Right lobe of liver (tissue), 6 donors: ENCODE measurements at regions not wholly inside any gene's neighbourhood (a gene's known extent, or its start where the extent isn't known, plus 50 kb on each side); places are given as distances from the start of the nearest gene placed in this dataset.
"Not testable (repeated sequence)": the region's sequence is repeated elsewhere in the genome, so short reads cannot be mapped to it uniquely, and the experiment has no call there.

Source experiments
- ATAC-seq, 4 donors: fragments of 200-7000 bp; cut with Tn5 transposase; one replicate each; pipeline ENCODE4 v1.9.1; 2020; ENCODE audit warnings: mild to moderate bottlenecking in 4 of 4, moderate library complexity in 4 of 4
- DNase-seq, 3 donors: peaks; one replicate each; pipeline ENCODE4 v3.0.0-alpha.2; 2020
- H3K27ac ChIP-seq, 3 donors: fragments of 200-600 bp; one replicate each; pipeline ENCODE4 v1.8.0; 2022
- H3K27me3 ChIP-seq, 2 donors: fragments of 200-600 bp; one replicate each; pipeline ENCODE4 v1.8.0; 2022
- H3K36me3 ChIP-seq, 4 donors: fragments of 200-600 bp; sonication (generic) in 1 of 4; one replicate each; pipeline versions ENCODE4 v1.5.1 to v1.8.0; 2017 to 2022; ENCODE audit warnings: control low read depth in 1 of 4
- H3K4me1 ChIP-seq, 4 donors: fragments of 200-600 bp; sonication (generic) in 1 of 4; one replicate each; pipeline versions ENCODE4 v1.5.1 to v1.8.0; 2017 to 2022; ENCODE audit warnings: control low read depth in 1 of 4
- H3K4me3 ChIP-seq, 3 donors: fragments of 200-600 bp; one replicate each; pipeline ENCODE4 v1.8.0; 2022
- H3K9me3 ChIP-seq, 4 donors: fragments of 200-600 bp; sonication (generic) in 1 of 4; one replicate each; pipeline versions ENCODE4 v1.5.1 to v1.8.0; 2017 to 2022; ENCODE audit warnings: control low read depth in 1 of 4
- WGBS: methylation state at CpG from one replicate; pipeline ENCODE4 v1.1.6; 2018; ENCODE audit warnings: low coverage, low lambda C conversion rate; ENCODE audit not compliant: insufficient coverage; ENCODE audit errors: missing lambda C conversion rate; 5-methylcytosine and 5-hydroxymethylcytosine counted together
- intact Hi-C, 2 donors: fragments of 100-400 bp; cut with DNase I; formaldehyde crosslinking; loops; one replicate each; pipeline versions ENCODE4 v1.11.2 to v1.14.1; 2022
- donor health status: DM: no; HTN: yes; CAD: no.
- donor health status: DM: no; HTN: no; CAD: no.
- donor health status: DM: no; HTN: no; CAD: no.
- donor health status: DM: no; HTN: yes; CAD: no.
- donor health status: DM: no; HTN: yes; CAD: no.

GRCh38 chr6:26770941-26771666, 111.6 kb upstream of the ZNF322 start:
- ATAC-seq, intact Hi-C loops, H3K9me3 ChIP-seq, H3K36me3 ChIP-seq, DNase-seq, H3K4me3 ChIP-seq, H3K4me1 ChIP-seq, H3K27me3 ChIP-seq, H3K27ac ChIP-seq: not testable (repeated sequence)
- WGBS = no CpG with 5 or more reads among the region's 31 CpGs

GRCh38 chr6:26773414-26773813, 113.9 kb upstream of the ZNF322 start:
- DNase-seq, H3K9me3 ChIP-seq, intact Hi-C loops, H3K4me1 ChIP-seq, H3K27ac ChIP-seq, H3K36me3 ChIP-seq, H3K27me3 ChIP-seq, H3K4me3 ChIP-seq, ATAC-seq: not testable (repeated sequence)
- no CpG with 5 or more reads among the region's 12 CpGs for WGBS

GRCh38 chr6:26780563-26780962, 121.0 kb upstream of the ZNF322 start:
- H3K4me3 ChIP-seq, H3K27me3 ChIP-seq, DNase-seq, H3K9me3 ChIP-seq, H3K4me1 ChIP-seq, ATAC-seq, H3K36me3 ChIP-seq, H3K27ac ChIP-seq, intact Hi-C loops: not testable (repeated sequence)
- WGBS = no CpG with 5 or more reads among the region's 21 CpGs

- H3K4me1 ChIP-seq, H3K36me3 ChIP-seq, H3K27me3 ChIP-seq, H3K27ac ChIP-seq, DNase-seq, H3K9me3 ChIP-seq, intact Hi-C loops, ATAC-seq, H3K4me3 ChIP-seq: not testable (repeated sequence)
- WGBS = no CpG with 5 or more reads among the region's 10 CpGs
These were observed 136.1 kb upstream of the ZNF322 start for GRCh38 chr6:26795474-26796307.

GRCh38 chr6:26799903-26800633, 140.5 kb upstream of the ZNF322 start:
- H3K4me1 ChIP-seq, ATAC-seq, DNase-seq, H3K36me3 ChIP-seq, H3K27me3 ChIP-seq, H3K9me3 ChIP-seq, H3K4me3 ChIP-seq, intact Hi-C loops, H3K27ac ChIP-seq: not testable (repeated sequence)
- no CpG with 5 or more reads among the region's 17 CpGs for WGBS

GRCh38 chr6:26803762-26804161, 144.2 kb upstream of the ZNF322 start:
- H3K4me1 ChIP-seq, ATAC-seq, H3K36me3 ChIP-seq, H3K27ac ChIP-seq, H3K4me3 ChIP-seq, H3K9me3 ChIP-seq, intact Hi-C loops, H3K27me3 ChIP-seq, DNase-seq: not testable (repeated sequence)
- WGBS = no CpG with 5 or more reads among the region's 16 CpGs

GRCh38 chr6:26811486-26812116, 152.1 kb upstream of the ZNF322 start:
- intact Hi-C loops, H3K27me3 ChIP-seq, H3K4me3 ChIP-seq, H3K27ac ChIP-seq, H3K4me1 ChIP-seq, DNase-seq, H3K9me3 ChIP-seq, H3K36me3 ChIP-seq: not testable (repeated sequence)
- ATAC-seq = peak in 1 of 4 donors; percentile 23
- no CpG with 5 or more reads among the region's 36 CpGs for WGBS

GRCh38 chr6:26818640-26819225, 159.2 kb upstream of the ZNF322 start:
- intact Hi-C loops, H3K9me3 ChIP-seq, ATAC-seq, H3K4me1 ChIP-seq, H3K27me3 ChIP-seq, DNase-seq, H3K36me3 ChIP-seq, H3K4me3 ChIP-seq, H3K27ac ChIP-seq: not testable (repeated sequence)
- no CpG with 5 or more reads among the region's 5 CpGs for WGBS

- WGBS = no CpG with 5 or more reads among the region's 4 CpGs
- intact Hi-C loops, ATAC-seq: not testable (repeated sequence)
These were observed 168.4 kb upstream of the ZNF322 start for GRCh38 chr6:26827965-26828364.

GRCh38 chr6:26829480-26829879, 169.9 kb upstream of the ZNF322 start:
- H3K27me3 ChIP-seq, H3K36me3 ChIP-seq, intact Hi-C loops, H3K4me1 ChIP-seq, H3K27ac ChIP-seq, ATAC-seq, H3K9me3 ChIP-seq, DNase-seq, H3K4me3 ChIP-seq: not testable (repeated sequence)
- WGBS = no CpG with 5 or more reads among the region's 2 CpGs

More at GRCh38 chr6:26827965-26828364, 168.4 kb upstream of the ZNF322 start:
- H3K4me3 ChIP-seq, H3K36me3 ChIP-seq, DNase-seq, H3K4me1 ChIP-seq, H3K27me3 ChIP-seq, H3K9me3 ChIP-seq, H3K27ac ChIP-seq: not testable (repeated sequence)
